ENCODE measurements at regions not wholly inside any gene's neighbourhood (a gene's known extent, or its start where the extent isn't known, plus 50 kb on each side); places are given as distances from the start of the nearest gene placed in this dataset.

DNA sequence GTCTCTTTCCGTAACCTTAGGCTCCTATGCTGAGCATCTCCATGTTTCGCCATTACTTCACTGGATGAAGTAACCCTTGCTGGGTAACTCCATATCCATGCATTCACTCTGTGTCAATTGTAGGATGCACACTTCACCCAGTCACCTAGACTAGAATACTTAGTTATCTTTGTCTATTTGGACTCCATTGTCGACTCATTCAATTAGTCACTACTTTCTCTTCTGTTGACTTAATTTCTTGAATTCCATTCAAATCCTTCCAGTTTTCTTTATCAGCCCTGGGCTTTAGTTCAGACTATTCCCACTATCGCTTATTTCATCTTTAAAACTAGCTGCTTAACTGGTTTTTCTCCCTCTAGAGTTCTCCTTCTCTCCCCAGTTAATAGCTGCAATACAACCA lies 111.3 kb upstream of the TNS3 start:
- Histone ChIP-seq H3K4me3 (ENCODE audit: low read length in 2 of 2) (no peak overlapping the region), H3K36me3 (ENCODE audit: control insufficient read depth in 2 of 2, insufficient read depth in 2 of 2, low read length in 2 of 2) (no peaks in the 10 kb centered on the region), H3K9ac (ENCODE audit: low read depth in 1 of 2, low read length in 2 of 2) (no peak overlapping the region), H3K27me3 (ENCODE audit: control insufficient read depth in 2 of 2, insufficient read depth in 2 of 2, low read length in 2 of 2) (no peaks in the 10 kb centered on the region), H3K9me3 (ENCODE audit: control insufficient read depth in 2 of 2, low read length in 2 of 2) (no peaks in the 10 kb centered on the region), H3K27ac (ENCODE audit: low read depth in 2 of 2, low read length in 2 of 2) (no peak overlapping the region), H3K4me1 (ENCODE audit: control insufficient read depth in 2 of 2, insufficient read depth in 2 of 2, low read length in 2 of 2) (no peaks in the 10 kb centered on the region)

DNA sequence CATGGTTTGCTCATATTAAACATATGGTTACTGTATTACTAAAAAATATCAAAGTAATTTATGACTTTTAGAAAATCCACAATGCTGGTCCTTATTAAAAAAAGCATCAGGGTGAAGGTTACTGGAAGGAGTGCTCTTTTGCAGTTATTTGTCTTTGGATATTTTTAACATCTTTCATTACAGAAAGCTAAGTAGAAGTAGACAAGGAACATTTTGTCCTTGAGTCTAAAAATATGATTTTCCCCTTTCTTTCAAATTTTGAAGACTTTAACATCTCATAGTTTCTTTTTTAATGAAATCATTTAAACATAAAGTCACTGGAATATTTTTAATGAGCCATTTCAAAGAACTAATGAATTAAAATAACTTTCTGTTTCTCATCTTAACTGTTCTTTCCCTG lies 110.1 kb upstream of the TNS3 start:
- no peak overlapping the region for H3K9ac ChIP-seq (ENCODE audit: low read depth in 1 of 2, low read length in 2 of 2)
- H3K4me3 ChIP-seq (ENCODE audit: low read length in 2 of 2), result no peak overlapping the region
- H3K27ac ChIP-seq (ENCODE audit: low read depth in 2 of 2, low read length in 2 of 2), result no peak overlapping the region
- H3K36me3 ChIP-seq (ENCODE audit: control insufficient read depth in 2 of 2, insufficient read depth in 2 of 2, low read length in 2 of 2), result no peaks in the 10 kb centered on the region
- H3K9me3 ChIP-seq (ENCODE audit: control insufficient read depth in 2 of 2, low read length in 2 of 2), result no peaks in the 10 kb centered on the region
- H3K27me3 ChIP-seq (ENCODE audit: control insufficient read depth in 2 of 2, insufficient read depth in 2 of 2, low read length in 2 of 2), result no peaks in the 10 kb centered on the region
- H3K4me1 ChIP-seq (ENCODE audit: control insufficient read depth in 2 of 2, insufficient read depth in 2 of 2, low read length in 2 of 2), result no peaks in the 10 kb centered on the region

DNA sequence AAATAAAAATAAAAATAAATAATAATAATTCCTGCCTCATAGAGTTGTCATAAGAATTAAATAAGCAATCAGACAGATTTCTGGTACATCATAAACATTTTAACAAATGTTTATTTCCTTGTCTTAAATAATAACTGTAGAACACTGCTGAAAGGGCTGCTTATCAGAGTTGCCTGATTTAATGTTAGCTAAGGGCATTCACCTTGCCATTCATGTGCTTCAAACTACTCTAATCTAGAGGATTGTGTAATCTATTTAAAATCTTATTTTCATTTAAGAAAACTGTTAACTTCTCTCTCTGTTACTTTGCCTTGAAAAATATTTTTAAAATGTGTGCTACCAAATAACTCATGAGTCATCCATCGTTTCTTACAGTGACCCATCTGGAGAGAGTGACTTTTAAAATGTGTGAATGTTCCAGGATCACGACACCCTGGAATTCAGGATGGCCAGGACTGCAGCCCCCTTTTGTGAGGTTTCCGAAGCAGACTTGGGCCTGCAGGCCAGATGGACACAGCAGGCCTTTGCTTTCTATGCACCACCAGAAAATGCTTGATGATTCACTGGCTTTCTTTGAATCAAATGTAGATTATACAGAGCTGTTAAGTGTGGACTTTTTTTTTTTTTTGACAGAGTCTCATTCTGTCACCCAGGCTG lies 109.1 kb upstream of the TNS3 start:
- H3K4me3 ChIP-seq (ENCODE audit: low read length in 2 of 2), result no peak overlapping the region
- H3K27ac ChIP-seq (ENCODE audit: low read depth in 2 of 2, low read length in 2 of 2), result no peak overlapping the region
- H3K4me1 ChIP-seq (ENCODE audit: control insufficient read depth in 2 of 2, insufficient read depth in 2 of 2, low read length in 2 of 2), result no peaks in the 10 kb centered on the region
- H3K9me3 ChIP-seq (ENCODE audit: control insufficient read depth in 2 of 2, low read length in 2 of 2), result no peaks in the 10 kb centered on the region
- no peaks in the 10 kb centered on the region for H3K36me3 ChIP-seq (ENCODE audit: control insufficient read depth in 2 of 2, insufficient read depth in 2 of 2, low read length in 2 of 2)
- H3K9ac ChIP-seq (ENCODE audit: low read depth in 1 of 2, low read length in 2 of 2), result no peak overlapping the region
- H3K27me3 ChIP-seq (ENCODE audit: control insufficient read depth in 2 of 2, insufficient read depth in 2 of 2, low read length in 2 of 2), result no peaks in the 10 kb centered on the region

DNA sequence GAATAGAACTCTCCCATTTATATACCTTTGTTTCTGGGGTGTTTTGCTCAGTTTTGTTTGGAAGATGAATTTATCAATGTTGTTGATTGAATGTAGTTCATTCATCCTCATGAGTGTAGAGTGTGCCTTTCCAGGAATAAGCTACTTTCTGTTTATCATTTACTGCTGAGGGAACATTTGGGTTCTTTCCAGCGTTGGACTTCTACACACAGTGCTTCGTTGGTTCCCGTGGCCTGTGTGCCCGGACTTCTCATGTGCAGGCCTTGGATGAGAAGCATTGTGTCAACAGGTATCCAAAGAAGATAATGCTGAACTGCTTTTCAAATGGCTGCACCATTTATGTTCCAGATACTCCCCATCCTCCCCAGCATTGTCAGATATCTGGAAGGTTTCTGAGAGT lies 107.6 kb upstream of the TNS3 start:
- Histone ChIP-seq H3K9ac (ENCODE audit: low read depth in 1 of 2, low read length in 2 of 2) (no peak overlapping the region), H3K4me3 (ENCODE audit: low read length in 2 of 2) (no peak overlapping the region), H3K27ac (ENCODE audit: low read depth in 2 of 2, low read length in 2 of 2) (no peak overlapping the region), H3K36me3 (ENCODE audit: control insufficient read depth in 2 of 2, insufficient read depth in 2 of 2, low read length in 2 of 2) (no peaks in the 10 kb centered on the region), H3K9me3 (ENCODE audit: control insufficient read depth in 2 of 2, low read length in 2 of 2) (no peaks in the 10 kb centered on the region), H3K4me1 (ENCODE audit: control insufficient read depth in 2 of 2, insufficient read depth in 2 of 2, low read length in 2 of 2) (no peaks in the 10 kb centered on the region), H3K27me3 (ENCODE audit: control insufficient read depth in 2 of 2, insufficient read depth in 2 of 2, low read length in 2 of 2) (no peaks in the 10 kb centered on the region)

DNA sequence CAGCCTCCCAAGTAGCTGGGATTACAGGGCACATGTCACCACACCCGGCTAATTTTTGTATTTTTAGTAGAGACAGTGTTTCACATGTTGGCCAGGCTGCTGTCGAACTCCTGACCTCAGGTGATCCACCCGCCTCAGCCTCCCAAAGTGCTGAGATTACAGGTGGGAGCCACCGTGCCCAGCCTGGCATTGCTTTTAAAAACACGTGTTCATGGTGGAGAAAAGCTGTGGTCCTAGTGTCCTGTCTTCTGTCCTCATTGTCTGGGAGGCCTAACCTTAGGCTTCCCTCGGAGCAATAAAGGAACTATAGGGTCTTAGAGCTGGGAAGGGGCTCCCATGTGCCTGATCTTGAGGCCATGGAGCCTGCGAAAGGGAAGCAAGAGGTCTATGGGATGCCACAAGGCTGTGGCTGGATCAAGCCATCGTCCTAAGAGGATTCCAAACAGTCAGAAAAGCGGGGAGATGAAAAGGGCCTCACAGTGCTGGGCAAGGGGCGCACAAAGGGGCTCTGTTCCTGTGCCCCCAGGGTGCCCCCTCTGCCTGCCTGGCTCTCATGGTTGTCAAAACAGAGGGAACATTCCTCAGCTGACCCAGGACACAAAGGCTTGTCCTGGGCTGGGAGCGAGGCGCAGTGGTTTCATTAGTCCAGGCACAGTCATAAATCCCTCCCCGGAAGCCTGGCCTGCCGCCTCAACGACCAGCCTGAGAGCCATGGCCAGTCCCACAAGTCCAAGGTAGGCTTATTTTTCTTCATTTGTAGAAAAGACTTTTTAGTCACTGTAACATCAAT lies 106.6 kb upstream of the TNS3 start:
- no peak overlapping the region for H3K4me3 ChIP-seq (ENCODE audit: low read length in 2 of 2)
- H3K27me3 ChIP-seq (ENCODE audit: control insufficient read depth in 2 of 2, insufficient read depth in 2 of 2, low read length in 2 of 2), result no peaks in the 10 kb centered on the region
- no peak overlapping the region for H3K27ac ChIP-seq (ENCODE audit: low read depth in 2 of 2, low read length in 2 of 2)
- H3K9ac ChIP-seq (ENCODE audit: low read depth in 1 of 2, low read length in 2 of 2), result no peak overlapping the region
- H3K4me1 ChIP-seq (ENCODE audit: control insufficient read depth in 2 of 2, insufficient read depth in 2 of 2, low read length in 2 of 2), result no peaks in the 10 kb centered on the region
- no peaks in the 10 kb centered on the region for H3K9me3 ChIP-seq (ENCODE audit: control insufficient read depth in 2 of 2, low read length in 2 of 2)
- H3K36me3 ChIP-seq (ENCODE audit: control insufficient read depth in 2 of 2, insufficient read depth in 2 of 2, low read length in 2 of 2), result no peaks in the 10 kb centered on the region

DNA sequence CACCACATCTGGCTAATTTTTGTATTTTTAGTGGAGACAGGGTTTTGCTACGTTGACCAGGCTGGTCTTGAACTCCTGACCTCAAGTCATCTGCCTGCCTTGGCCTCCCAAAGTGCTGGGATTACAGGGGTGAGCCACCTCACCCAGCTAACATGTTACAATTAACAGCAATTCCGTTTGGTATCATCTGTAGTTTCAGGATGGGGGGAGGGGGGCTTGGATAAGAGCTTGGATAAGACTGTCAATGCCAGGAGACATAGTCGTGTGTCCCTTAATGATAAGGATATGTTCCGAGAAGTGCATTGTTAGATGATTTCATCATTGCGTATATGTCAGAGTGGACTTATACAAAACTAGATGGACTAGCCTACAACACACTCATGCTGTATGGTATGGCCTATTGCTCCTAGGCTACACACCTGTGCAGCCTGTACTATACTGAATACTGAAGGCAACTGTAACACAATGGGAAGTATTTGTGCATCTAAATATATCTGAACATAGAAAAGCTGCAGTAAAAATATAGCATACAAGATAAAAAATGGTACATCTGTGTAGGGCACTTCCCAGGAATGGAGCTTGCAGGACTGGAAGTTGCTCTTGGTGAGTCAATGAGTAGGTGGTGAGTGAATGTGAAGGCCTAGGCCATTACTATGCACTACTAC lies 103.9 kb upstream of the TNS3 start:
- Histone ChIP-seq H3K9me3 (ENCODE audit: control insufficient read depth in 2 of 2, low read length in 2 of 2) (no peaks in the 10 kb centered on the region), H3K27me3 (ENCODE audit: control insufficient read depth in 2 of 2, insufficient read depth in 2 of 2, low read length in 2 of 2) (no peaks in the 10 kb centered on the region), H3K4me3 (ENCODE audit: low read length in 2 of 2) (no peak overlapping the region), H3K9ac (ENCODE audit: low read depth in 1 of 2, low read length in 2 of 2) (no peak overlapping the region), H3K27ac (ENCODE audit: low read depth in 2 of 2, low read length in 2 of 2) (no peak overlapping the region), H3K36me3 (ENCODE audit: control insufficient read depth in 2 of 2, insufficient read depth in 2 of 2, low read length in 2 of 2) (no peaks in the 10 kb centered on the region), H3K4me1 (ENCODE audit: control insufficient read depth in 2 of 2, insufficient read depth in 2 of 2, low read length in 2 of 2) (no peaks in the 10 kb centered on the region)

DNA sequence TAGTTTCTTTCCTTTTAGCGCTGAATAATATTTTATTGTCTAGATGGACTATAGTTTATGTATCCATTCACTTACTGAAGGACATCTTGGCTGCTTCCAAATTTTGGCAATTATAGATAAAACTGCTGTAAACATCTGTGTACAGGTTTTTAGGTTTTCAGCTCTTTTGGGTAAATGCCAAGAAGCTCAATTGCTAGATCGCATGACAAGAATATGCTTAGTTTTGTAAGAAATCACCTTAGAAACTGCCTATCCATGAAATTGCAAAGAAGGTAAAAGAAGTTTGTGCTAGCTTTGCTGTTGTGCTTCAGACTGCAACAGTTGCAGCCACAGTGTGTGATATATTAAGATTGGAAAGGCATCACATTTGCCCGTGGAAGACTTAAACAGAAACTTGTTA lies 103.2 kb upstream of the TNS3 start:
- no peaks in the 10 kb centered on the region for H3K36me3 ChIP-seq (ENCODE audit: control insufficient read depth in 2 of 2, insufficient read depth in 2 of 2, low read length in 2 of 2)
- no peaks in the 10 kb centered on the region for H3K4me1 ChIP-seq (ENCODE audit: control insufficient read depth in 2 of 2, insufficient read depth in 2 of 2, low read length in 2 of 2)
- H3K27ac ChIP-seq (ENCODE audit: low read depth in 2 of 2, low read length in 2 of 2), result no peak overlapping the region
- no peak overlapping the region for H3K4me3 ChIP-seq (ENCODE audit: low read length in 2 of 2)
- no peak overlapping the region for H3K9ac ChIP-seq (ENCODE audit: low read depth in 1 of 2, low read length in 2 of 2)
- no peaks in the 10 kb centered on the region for H3K27me3 ChIP-seq (ENCODE audit: control insufficient read depth in 2 of 2, insufficient read depth in 2 of 2, low read length in 2 of 2)
- no peaks in the 10 kb centered on the region for H3K9me3 ChIP-seq (ENCODE audit: control insufficient read depth in 2 of 2, low read length in 2 of 2)

DNA sequence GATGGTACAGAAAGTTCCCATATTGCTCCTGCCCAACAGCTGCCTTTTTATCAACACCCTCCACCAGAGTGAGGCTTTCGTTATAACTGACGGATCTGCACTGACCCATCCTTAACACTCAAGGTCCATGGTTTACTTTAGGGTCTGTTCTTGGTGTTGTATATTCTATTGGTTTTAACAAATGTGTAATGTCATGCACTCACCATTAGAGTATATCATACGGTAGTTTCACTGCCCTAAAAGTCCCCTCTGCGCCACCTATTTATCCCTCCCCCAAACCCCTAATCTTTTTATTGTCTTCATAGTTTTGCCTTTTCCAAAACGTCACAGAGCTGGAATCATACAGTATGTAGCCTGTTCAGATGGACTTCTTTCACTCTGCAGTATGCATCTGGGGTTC lies 102.8 kb upstream of the TNS3 start:
- no peaks in the 10 kb centered on the region for H3K4me1 ChIP-seq (ENCODE audit: control insufficient read depth in 2 of 2, insufficient read depth in 2 of 2, low read length in 2 of 2)
- H3K9me3 ChIP-seq (ENCODE audit: control insufficient read depth in 2 of 2, low read length in 2 of 2), result no peaks in the 10 kb centered on the region
- no peaks in the 10 kb centered on the region for H3K36me3 ChIP-seq (ENCODE audit: control insufficient read depth in 2 of 2, insufficient read depth in 2 of 2, low read length in 2 of 2)
- H3K9ac ChIP-seq (ENCODE audit: low read depth in 1 of 2, low read length in 2 of 2), result no peak overlapping the region
- H3K27me3 ChIP-seq (ENCODE audit: control insufficient read depth in 2 of 2, insufficient read depth in 2 of 2, low read length in 2 of 2), result no peaks in the 10 kb centered on the region
- no peak overlapping the region for H3K4me3 ChIP-seq (ENCODE audit: low read length in 2 of 2)
- no peak overlapping the region for H3K27ac ChIP-seq (ENCODE audit: low read depth in 2 of 2, low read length in 2 of 2)

DNA sequence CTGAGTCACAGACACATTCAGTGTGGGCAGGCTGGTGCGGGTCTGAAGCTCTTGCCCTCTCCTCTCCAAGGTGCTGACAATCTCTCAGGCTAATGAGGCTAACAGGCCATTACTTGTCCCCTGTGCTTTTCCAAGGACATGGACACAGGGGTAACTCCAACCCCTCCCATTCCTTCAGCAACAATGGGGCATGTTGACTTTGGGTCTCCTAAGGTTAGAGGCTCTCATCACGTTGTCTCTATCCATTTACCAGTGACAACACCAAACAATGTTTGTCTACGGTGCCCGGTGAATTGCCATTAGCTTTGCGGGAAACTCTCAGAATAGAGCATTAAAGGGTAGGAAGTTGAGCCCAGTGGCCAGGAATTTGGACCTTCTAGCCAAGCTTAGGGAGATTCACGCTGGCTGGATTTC lies 101.6 kb upstream of the TNS3 start:
- H3K27ac ChIP-seq (ENCODE audit: low read depth in 2 of 2, low read length in 2 of 2), result no peak overlapping the region
- H3K27me3 ChIP-seq (ENCODE audit: control insufficient read depth in 2 of 2, insufficient read depth in 2 of 2, low read length in 2 of 2), result no peaks in the 10 kb centered on the region
- H3K9me3 ChIP-seq (ENCODE audit: control insufficient read depth in 2 of 2, low read length in 2 of 2), result no peaks in the 10 kb centered on the region
- no peak overlapping the region for H3K9ac ChIP-seq (ENCODE audit: low read depth in 1 of 2, low read length in 2 of 2)
- H3K4me3 ChIP-seq (ENCODE audit: low read length in 2 of 2), result no peak overlapping the region
- no peaks in the 10 kb centered on the region for H3K36me3 ChIP-seq (ENCODE audit: control insufficient read depth in 2 of 2, insufficient read depth in 2 of 2, low read length in 2 of 2)
- no peaks in the 10 kb centered on the region for H3K4me1 ChIP-seq (ENCODE audit: control insufficient read depth in 2 of 2, insufficient read depth in 2 of 2, low read length in 2 of 2)

DNA sequence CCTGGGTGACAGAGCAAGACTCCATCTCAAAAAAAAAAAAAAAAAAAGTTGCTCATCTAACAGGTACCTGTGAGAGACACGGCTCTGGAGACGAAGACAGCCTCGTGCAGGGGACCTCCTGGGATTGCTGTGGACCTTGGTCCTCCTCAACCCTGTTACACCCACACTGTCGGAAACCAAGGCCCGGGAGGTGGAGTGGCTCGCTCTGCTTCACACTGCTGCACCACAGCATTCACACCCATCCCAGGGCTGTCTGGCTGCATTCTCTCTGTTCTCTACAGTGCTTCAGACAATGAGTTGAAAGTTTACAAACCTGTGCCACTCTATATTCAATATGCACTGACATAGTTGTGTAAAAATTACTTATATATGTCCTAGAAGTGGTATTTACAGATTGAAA lies 101.0 kb upstream of the TNS3 start:
- Histone ChIP-seq H3K4me1 (ENCODE audit: control insufficient read depth in 2 of 2, insufficient read depth in 2 of 2, low read length in 2 of 2) (no peaks in the 10 kb centered on the region), H3K4me3 (ENCODE audit: low read length in 2 of 2) (no peak overlapping the region), H3K9ac (ENCODE audit: low read depth in 1 of 2, low read length in 2 of 2) (no peak overlapping the region), H3K36me3 (ENCODE audit: control insufficient read depth in 2 of 2, insufficient read depth in 2 of 2, low read length in 2 of 2) (no peaks in the 10 kb centered on the region), H3K27ac (ENCODE audit: low read depth in 2 of 2, low read length in 2 of 2) (no peak overlapping the region), H3K9me3 (ENCODE audit: control insufficient read depth in 2 of 2, low read length in 2 of 2) (no peaks in the 10 kb centered on the region), H3K27me3 (ENCODE audit: control insufficient read depth in 2 of 2, insufficient read depth in 2 of 2, low read length in 2 of 2) (no peaks in the 10 kb centered on the region)

Measured in mucosa of rectum (tissue), 2 donors.